HG02884 (cell line): ENCODE measurements at regions not wholly inside any gene's neighbourhood (a gene's known extent, or its start where the extent isn't known, plus 50 kb on each side); places are given as distances from the start of the nearest gene placed in this dataset.

Experiments used
- ATAC-seq: cut with Tn5 transposase; IDR thresholded peaks from one replicate; pipeline ENCODE4 v1.9.1; 2021; ENCODE audit warnings: mild to moderate bottlenecking, moderate library complexity; ENCODE audit not compliant: unreplicated experiment

DNA sequence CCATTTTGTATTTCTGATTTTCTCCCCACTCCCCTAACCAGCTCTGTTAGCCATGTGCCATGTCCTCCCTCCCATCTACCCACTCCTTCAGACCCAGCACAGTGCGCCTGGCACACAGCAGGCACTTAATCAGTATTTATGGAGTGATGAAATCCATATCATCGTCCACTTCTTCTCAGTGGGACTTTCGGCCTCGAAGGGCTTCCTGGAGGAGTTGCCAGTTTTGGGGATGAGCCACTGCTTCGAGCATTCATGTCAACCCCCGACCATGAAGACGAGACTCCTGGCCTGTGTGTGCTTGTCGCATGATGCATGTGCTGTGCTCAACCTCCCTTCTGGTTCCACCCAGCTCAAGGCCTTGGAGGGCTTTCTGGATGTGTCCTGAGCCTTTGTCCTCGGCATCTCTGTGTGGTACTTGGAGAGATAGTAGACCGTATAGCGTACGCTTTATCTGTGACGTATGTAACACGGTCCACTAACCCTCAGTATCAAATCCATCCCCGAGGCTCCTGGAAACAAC, 119.5 kb upstream of the RTL1 start:
- ATAC-seq = no peak

GRCh38 chr14:101024686-101025085, 121.2 kb upstream of the RTL1 start:
- ATAC-seq = no peak

GRCh38 chr14:101025131-101025530, 121.6 kb upstream of the RTL1 start:
- no peak for ATAC-seq

- ATAC-seq = no peak
Measured at GRCh38 chr14:101025696-101026095, 122.2 kb upstream of the RTL1 start.

- ATAC-seq = no peak
Measured at GRCh38 chr14:101026341-101026740, 122.8 kb upstream of the RTL1 start.

DNA sequence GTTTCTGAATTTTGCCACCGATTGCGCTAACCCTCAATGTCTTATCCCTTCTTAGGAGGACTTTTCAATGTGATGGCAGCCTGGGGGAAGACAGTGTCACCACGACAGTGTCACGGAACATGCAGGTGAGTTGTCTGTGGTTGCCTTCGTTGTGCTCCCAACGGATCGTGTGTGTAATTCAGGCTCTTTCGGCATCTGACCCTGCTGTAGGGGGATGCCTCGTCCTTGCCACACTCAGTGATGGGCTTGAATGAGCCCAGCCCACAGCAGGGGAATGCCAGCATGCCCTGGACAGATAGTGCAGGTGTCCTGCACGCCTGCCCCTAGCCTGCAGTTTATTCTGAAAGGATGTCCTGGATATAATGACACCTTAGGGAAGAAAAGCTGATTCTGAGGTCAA, 123.8 kb upstream of the RTL1 start:
- ATAC-seq = no peak

DNA sequence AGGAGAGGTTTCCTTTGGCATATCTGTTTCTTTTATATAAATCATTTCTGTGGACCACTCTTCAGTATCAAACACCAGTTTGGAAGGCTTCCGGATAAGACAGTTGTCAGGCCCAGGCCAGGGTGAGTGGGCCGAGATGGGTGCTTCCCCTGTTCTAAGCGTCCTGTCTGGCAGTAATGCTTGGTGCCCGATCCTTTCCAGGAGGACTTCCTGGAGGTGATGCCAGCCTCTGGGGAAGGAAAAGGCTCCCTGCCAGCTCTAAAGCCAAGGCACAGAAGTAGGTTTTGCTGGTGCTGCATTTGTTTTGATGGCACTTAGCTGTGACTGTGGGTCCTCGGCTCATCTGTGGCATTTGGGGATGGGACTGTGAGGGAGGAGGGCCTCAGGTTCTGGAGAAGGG, 124.4 kb upstream of the RTL1 start:
- ATAC-seq = no peak

GRCh38 chr14:101028971-101029667, 125.6 kb upstream of the RTL1 start:
- no peak for ATAC-seq

- ATAC-seq = no peak
Measured at GRCh38 chr14:101029668-101030290, 126.3 kb upstream of the RTL1 start.

DNA sequence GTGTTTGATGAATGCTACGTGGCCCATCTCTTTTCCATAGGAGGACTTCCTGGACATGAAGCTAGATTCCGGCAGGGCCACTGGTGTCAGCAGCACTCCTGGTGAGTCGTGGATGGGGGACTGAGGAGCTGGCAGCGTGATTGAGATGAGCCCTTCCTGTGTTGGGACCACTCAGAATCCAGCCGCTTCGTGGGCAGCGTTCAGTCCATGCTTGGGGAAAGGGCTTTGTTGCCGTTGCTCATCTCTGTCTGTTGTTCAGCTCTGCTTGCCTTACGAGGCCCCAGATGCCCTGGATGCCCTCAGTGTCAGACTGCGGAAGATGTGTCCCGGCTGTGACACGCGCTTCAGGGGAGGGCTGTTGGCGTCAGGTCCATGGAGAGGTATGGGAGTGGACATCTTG, 127.1 kb upstream of the RTL1 start:
- ATAC-seq = no peak

GRCh38 chr14:101031186-101031585, 127.7 kb upstream of the RTL1 start:
- ATAC-seq = no peak

DNA sequence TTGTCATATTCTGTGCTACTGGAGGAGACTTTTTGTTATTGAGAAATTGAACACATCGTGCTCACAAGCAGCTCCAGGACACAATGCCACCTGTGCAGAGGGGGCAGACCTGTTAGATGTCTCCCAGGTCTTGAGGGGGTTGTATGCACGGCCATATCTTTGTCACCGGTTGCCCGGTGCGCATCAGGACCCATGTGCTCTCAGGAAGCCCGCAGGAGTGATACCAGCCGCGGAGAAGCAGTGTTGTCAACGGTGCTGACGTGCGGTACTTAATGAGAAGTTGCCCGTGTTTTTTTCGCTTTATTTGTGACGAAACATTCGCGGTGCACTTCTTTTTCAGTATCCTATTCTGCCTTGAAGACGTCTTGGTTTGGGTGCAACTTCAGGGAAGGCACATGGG, 128.2 kb upstream of the RTL1 start:
- ATAC-seq = no peak

- no peak for ATAC-seq
Measured at GRCh38 chr14:101032433-101032832, 128.9 kb upstream of the RTL1 start.

GRCh38 chr14:101033006-101033405, 129.5 kb upstream of the RTL1 start:
- ATAC-seq = no peak

DNA sequence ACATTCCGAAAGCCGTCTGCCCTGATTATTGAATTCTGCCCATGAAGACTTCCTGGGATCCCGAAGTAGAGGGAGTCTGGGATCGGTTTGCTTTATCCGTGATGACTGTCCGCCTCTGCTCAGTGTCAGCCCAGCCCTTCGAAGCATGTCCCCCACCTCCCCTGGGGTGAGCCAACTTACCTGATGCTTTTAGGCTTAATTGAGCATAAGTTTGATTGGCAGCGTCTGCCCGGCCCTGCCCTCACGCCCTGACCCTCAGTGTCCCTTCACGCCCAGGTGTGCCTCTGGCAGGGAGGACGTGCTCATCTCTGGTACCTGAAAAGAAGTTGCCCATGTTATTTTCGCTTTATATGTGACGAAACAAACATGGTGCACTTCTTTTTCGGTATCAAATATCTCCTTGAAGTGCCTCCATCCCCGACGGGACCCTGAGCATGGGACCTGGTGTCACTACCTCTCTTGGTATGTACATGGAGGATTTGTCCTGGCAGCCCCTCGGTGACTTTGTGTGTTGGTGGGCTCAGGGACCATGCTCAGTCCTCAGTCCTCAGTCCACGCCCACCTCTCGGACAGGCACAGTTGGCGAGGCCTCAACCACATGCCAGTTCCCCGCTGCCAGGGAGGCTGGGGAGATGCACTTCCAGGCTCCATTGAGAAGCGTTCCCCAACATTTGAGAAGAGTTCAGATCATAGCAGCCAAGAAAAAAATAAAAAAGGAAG, 130.1 kb upstream of the RTL1 start:
- no peak for ATAC-seq

DNA sequence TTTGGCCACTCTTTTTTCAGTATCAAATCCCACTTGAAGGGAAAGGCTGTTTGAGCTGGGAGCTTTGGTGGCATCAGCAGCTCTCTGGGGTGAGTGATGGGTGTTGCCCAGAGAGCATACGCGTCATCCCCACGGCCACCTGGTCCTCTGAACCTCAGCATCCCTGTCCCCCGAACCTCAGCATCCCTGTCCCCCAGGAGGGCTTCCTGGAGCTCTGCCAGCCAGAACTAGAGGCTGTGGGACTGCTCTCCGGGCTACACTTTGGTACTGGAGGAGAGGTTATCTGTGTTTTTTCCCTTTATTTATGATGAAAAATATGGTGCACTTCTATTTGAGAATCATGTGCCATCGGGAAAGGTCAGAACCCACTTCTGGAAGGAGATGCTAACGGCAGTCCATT, 131.5 kb upstream of the RTL1 start:
- ATAC-seq = no peak

DNA sequence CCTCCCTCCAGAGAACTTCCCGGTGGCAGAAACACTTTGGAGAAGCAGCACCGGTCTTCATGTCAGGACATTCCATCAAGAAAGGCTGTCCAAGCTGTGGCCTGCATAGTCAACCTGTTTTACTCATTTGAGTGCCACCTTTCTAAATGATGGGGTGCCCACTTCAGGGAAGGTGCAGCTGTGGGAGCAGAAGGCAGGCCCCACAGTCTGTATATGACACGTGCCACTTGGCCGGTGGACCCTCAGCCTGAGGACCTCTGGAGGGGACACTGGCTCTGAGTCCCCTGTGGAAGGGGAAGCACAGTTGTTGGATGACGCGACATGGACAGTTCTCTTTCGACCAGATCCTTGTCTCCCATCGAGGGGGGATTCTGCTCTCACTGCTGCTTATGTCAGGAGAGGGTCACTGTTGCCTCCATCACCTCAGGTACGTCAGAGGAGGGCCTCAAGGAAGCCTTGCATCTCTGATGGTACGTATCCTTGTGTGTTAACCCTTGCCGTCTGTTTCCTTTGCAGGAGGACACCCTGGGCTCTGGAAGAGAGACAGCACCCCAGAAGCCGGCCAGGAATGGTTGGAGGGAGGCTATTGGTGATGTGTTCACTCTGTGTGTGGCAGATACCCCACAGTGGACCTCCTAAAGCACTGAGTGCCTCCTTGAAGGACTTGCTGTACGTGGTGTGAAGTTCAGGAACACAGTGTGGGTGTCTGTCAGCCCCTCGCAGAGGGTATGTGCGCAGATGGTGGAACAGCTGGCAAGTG, 132.1 kb upstream of the RTL1 start:
- ATAC-seq = no peak

DNA sequence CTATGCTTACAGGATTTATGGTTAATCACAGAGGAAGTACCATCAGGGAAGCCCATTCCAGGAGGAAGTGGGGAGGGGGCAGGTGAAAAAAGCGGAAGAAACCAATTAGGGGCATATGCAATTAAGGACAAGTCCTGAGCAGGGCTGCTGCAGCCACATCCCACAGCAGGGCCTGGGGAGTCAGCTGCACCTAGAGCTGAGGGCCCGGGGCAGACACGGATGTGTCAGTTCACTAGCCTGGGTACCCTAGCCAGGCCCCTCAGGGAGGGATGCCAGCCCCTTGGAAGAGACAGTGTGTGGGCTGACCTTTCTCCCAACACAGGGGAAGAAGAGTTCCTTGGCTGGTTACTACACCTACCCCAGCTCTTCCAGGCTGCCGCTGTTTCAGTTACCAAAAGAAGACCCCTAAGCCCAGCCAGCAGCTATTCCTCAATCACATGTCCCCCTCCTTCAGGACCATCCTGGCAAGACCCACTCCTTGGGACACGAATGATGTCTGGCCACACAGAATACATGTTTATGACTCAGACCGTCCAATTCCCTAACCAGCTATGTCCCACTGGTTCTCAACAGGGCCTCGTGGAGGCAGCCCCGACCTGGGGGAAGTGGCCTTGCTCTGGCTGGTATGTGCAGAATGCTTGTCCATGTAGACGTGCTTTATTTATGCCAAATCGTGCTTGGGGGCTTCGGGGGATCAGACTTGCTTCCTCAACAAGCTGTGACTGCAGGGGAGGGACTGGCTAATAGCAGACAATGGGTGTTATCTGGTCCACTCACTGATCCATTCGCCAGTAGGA, 133.7 kb upstream of the RTL1 start:
- no peak for ATAC-seq

DNA sequence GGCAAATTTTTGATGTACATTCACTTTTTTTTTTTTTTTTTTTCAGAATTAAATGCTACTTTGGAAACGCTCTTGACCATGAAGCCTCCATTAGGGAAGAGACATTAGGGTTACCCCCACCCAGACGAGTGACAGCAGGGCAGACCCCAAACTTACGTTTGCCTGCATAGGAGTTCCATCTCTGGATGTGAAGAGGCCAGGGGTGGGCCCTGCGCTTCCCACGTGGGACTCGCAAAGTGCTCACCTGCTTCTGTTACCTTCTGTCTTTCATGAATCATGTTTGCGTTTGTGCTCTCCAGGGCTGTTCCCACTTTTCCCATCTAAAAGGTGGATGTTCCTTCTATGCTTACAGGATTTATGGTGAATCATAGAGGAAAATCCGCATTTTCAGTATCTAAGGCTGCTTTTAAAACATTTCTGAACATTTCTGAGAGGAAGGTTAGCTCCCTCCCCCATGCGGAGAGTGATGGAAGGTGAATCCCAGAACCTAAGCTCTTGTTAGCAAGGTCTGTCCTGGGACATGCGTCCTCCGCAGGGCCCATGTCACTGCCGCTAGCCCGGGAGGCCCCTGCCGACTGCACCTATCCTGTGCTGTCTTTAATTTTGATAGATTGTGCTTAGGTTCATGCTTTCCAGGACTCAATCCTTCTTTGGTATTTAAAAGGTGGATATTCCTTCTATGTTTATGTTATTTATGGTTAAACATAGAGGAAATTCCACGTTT, 135.7 kb upstream of the RTL1 start:
- no peak for ATAC-seq

DNA sequence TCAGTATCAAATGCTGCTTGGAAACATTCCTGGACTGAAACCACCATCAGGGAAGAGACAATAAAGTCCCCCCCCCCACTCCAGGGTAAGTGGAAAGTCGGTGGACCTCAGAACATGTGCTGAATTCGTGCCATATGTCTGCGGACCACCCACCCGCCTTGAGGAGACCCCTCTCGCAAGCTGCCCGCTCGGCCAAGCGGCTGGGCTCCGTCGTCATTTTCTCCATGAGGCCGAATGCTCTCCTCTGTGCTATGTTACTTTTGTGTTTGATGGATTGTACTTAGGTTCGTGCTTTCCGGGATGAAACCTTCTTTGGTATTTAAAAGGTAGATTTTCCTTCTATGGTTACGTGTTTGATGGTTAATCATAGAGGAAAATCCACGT, 136.2 kb upstream of the RTL1 start:
- no peak for ATAC-seq
